OCI-LY3 (cell line): ENCODE measurements at regions not wholly inside any gene's neighbourhood (a gene's known extent, or its start where the extent isn't known, plus 50 kb on each side); places are given as distances from the start of the nearest gene placed in this dataset.

Experiments
- H2AFZ ChIP-seq: fragments of 200-600, 300-600 bp; shearing (Covaris generic); 2 replicates; pipeline ENCODE4 v1.6.0; 2014; ENCODE audit warnings: antibody characterized with exemption, low read depth, low read length
- H3K27ac ChIP-seq: fragments of 200-600, 300-600 bp; sonication (generic); 2 replicates; pipeline ENCODE4 v1.5.1; 2014; ENCODE audit warnings: mild to moderate bottlenecking, low read length, moderate library complexity, mixed read lengths
- H3K27me3 ChIP-seq: fragments of 200-600, 300-600 bp; sonication (generic); 2 replicates; pipeline ENCODE4 v1.6.1; 2014; ENCODE audit warnings: low read depth, low read length, mixed read lengths
- H3K36me3 ChIP-seq: fragments of 200-600, 300-600 bp; sonication (generic); replicated peaks from 2 replicates; pipeline ENCODE3; 2014; ENCODE audit warnings: low read depth, low read length, mixed read lengths
- H3K4me1 ChIP-seq: fragments of 300-600, 200-600 bp; sonication (generic); 2 replicates; pipeline ENCODE4 v1.6.1; 2014; ENCODE audit warnings: low read length, mixed read lengths
- H3K4me2 ChIP-seq: fragments of 200-600, 300-600 bp; sonication (generic); 2 replicates; pipeline ENCODE4 v1.6.1; 2014; ENCODE audit warnings: low read length, mixed read lengths
- H3K4me3 ChIP-seq: fragments of 300-600, 200-600 bp; sonication (generic); 2 replicates; pipeline ENCODE4 v1.5.1; 2014; ENCODE audit warnings: antibody characterized with exemption, mild to moderate bottlenecking, low read length, moderate library complexity
- H3K79me2 ChIP-seq: fragments of 300-600, 200-600 bp; shearing (Covaris generic); 2 replicates; pipeline ENCODE4 v1.6.1; 2014; ENCODE audit warnings: mild to moderate bottlenecking, low read length, mixed read lengths
- H3K9ac ChIP-seq: fragments of 300-600, 200-600 bp; shearing (Covaris generic); 2 replicates; pipeline ENCODE4 v1.6.0; 2014; ENCODE audit warnings: mild to moderate bottlenecking, low read length, moderate library complexity
- H3K9me3 ChIP-seq: fragments of 200-600, 300-600 bp; shearing (Covaris generic); 2 replicates; pipeline ENCODE4 v1.6.1; 2014; ENCODE audit warnings: low read length, mixed read lengths; ENCODE audit not compliant: insufficient read depth
- H4K20me1 ChIP-seq: fragments of 200-600, 300-600 bp; sonication (generic); 2 replicates; pipeline ENCODE4 v1.6.1; 2016; ENCODE audit warnings: low read length, mixed read lengths; ENCODE audit not compliant: insufficient read depth
- CTCF ChIP-seq: fragments of 200-600, 300-600 bp; sonication (generic); IDR thresholded peaks from 2 replicates; pipeline ENCODE4 v1.5.1; 2014; ENCODE audit warnings: antibody characterized with exemption, low read length, low read depth
- EZH2phosphoT487 ChIP-seq: fragments of 200-600 bp; shearing (Covaris generic); IDR thresholded peaks from 2 replicates; pipeline ENCODE4 v1.6.1; 2018; ENCODE audit warnings: antibody characterized with exemption, mixed run types, low read depth

GRCh38 chr11:28471537-28471936, 363.3 kb downstream of the METTL15 start:
- no peak overlapping the region for H3K4me2 ChIP-seq
- no peak overlapping the region for H3K4me3 ChIP-seq
- H3K4me1 ChIP-seq: no peaks in the 10 kb centered on the region
- no peak for TF ChIP-seq CTCF
- TF ChIP-seq EZH2phosphoT487: no peak
- H3K27me3 ChIP-seq: no peaks in the 10 kb centered on the region
- no peaks in the 10 kb centered on the region for H3K9me3 ChIP-seq
- H3K27ac ChIP-seq: no peak overlapping the region
- no peaks in the 10 kb centered on the region for H4K20me1 ChIP-seq
- H3K9ac ChIP-seq: no peak overlapping the region
- H3K79me2 ChIP-seq: no peaks in the 10 kb centered on the region
- no peak overlapping the region for H2AFZ ChIP-seq
- no peaks in the 10 kb centered on the region for H3K36me3 ChIP-seq

GRCh38 chr11:28470180-28470579, 362.0 kb downstream of the METTL15 start:
- Histone ChIP-seq H2AFZ (no peak overlapping the region), H3K9me3 (no peaks in the 10 kb centered on the region), H3K9ac (no peak overlapping the region), H4K20me1 (no peaks in the 10 kb centered on the region), H3K4me1 (no peaks in the 10 kb centered on the region), H3K27me3 (no peaks in the 10 kb centered on the region), H3K27ac (no peak overlapping the region), H3K79me2 (no peaks in the 10 kb centered on the region), H3K4me3 (no peak overlapping the region), H3K4me2 (no peak overlapping the region), H3K36me3 (no peaks in the 10 kb centered on the region)
- TF ChIP-seq CTCF (no peak), EZH2phosphoT487 (no peak)

GRCh38 chr11:28466506-28466905, 358.3 kb downstream of the METTL15 start:
- H2AFZ ChIP-seq: no peak overlapping the region
- TF ChIP-seq EZH2phosphoT487: no peak
- H3K36me3 ChIP-seq: no peaks in the 10 kb centered on the region

GRCh38 chr11:28464252-28464867, 356.2 kb downstream of the METTL15 start:
- H3K27me3 ChIP-seq: no peaks in the 10 kb centered on the region
- H3K9ac ChIP-seq: no peak overlapping the region
- H3K27ac ChIP-seq: no peak overlapping the region
- H3K79me2 ChIP-seq: no peaks in the 10 kb centered on the region
- H3K4me1 ChIP-seq: peaks cover 12% of the 10 kb centered on the region
- no peaks in the 10 kb centered on the region for H3K9me3 ChIP-seq
- H3K4me2 ChIP-seq: no peak overlapping the region
- H2AFZ ChIP-seq: no peak overlapping the region
- no peaks in the 10 kb centered on the region for H4K20me1 ChIP-seq
- no peak overlapping the region for H3K4me3 ChIP-seq
- TF ChIP-seq CTCF: no peak
- no peak for TF ChIP-seq EZH2phosphoT487
- no peaks in the 10 kb centered on the region for H3K36me3 ChIP-seq

More at GRCh38 chr11:28466506-28466905, 358.3 kb downstream of the METTL15 start:
- H4K20me1 ChIP-seq: no peaks in the 10 kb centered on the region
- no peak overlapping the region for H3K4me2 ChIP-seq
- H3K9ac ChIP-seq: no peak overlapping the region
- H3K9me3 ChIP-seq: no peaks in the 10 kb centered on the region
- peaks cover 12% of the 10 kb centered on the region for H3K4me1 ChIP-seq
- no peaks in the 10 kb centered on the region for H3K79me2 ChIP-seq
- no peak overlapping the region for H3K27ac ChIP-seq
- no peaks in the 10 kb centered on the region for H3K27me3 ChIP-seq
- H3K4me3 ChIP-seq: no peak overlapping the region
